ENCODE measurements at regions not wholly inside any gene's neighbourhood (a gene's known extent, or its start where the extent isn't known, plus 50 kb on each side); places are given as distances from the start of the nearest gene placed in this dataset.

GRCh38 chr13:103908911-103909310, 842.7 kb upstream of the SLC10A2 start:
- Histone ChIP-seq H2AFZ (ENCODE audit: low read depth) (no peak overlapping the region), H3K4me1 (ENCODE audit: low read depth, poor library complexity, severe bottlenecking) (no peaks in the 10 kb centered on the region), H3K27me3 (ENCODE audit: insufficient read depth, low read depth) (no peaks in the 10 kb centered on the region), H4K20me1 (ENCODE audit: insufficient read depth) (no peaks in the 10 kb centered on the region), H3K79me2 (ENCODE audit: insufficient read depth, low read depth) (no peaks in the 10 kb centered on the region), H3K4me2 (no peak overlapping the region), H3K27ac (no peak overlapping the region), H3K4me3 (IDR thresholded peaks at IDR 0.05; ENCODE audit: insufficient read depth, low read depth, low read length) (no peak overlapping the region), H3K9ac (no peak overlapping the region), H3K36me3 (ENCODE audit: insufficient read depth) (no peaks in the 10 kb centered on the region)
- TF ChIP-seq CTCF (conservative IDR thresholded peaks at IDR 0.05; ENCODE audit: low read depth, low read length), result no peak

- Histone ChIP-seq H4K20me1 (ENCODE audit: insufficient read depth) (no peaks in the 10 kb centered on the region), H3K27me3 (ENCODE audit: insufficient read depth, low read depth) (no peaks in the 10 kb centered on the region), H3K27ac (no peak overlapping the region), H3K4me3 (IDR thresholded peaks at IDR 0.05; ENCODE audit: insufficient read depth, low read depth, low read length) (no peak overlapping the region), H2AFZ (ENCODE audit: low read depth) (no peak overlapping the region), H3K79me2 (ENCODE audit: insufficient read depth, low read depth) (no peaks in the 10 kb centered on the region), H3K9ac (no peak overlapping the region), H3K36me3 (ENCODE audit: insufficient read depth) (no peaks in the 10 kb centered on the region), H3K4me1 (ENCODE audit: low read depth, poor library complexity, severe bottlenecking) (no peaks in the 10 kb centered on the region), H3K4me2 (no peak overlapping the region)
- no peak for TF ChIP-seq CTCF (conservative IDR thresholded peaks at IDR 0.05; ENCODE audit: low read depth, low read length)
These were observed 842.1 kb upstream of the SLC10A2 start for GRCh38 chr13:103908274-103908673.

GRCh38 chr13:103903790-103904189, 837.6 kb upstream of the SLC10A2 start:
- Histone ChIP-seq H3K9ac (no peak overlapping the region), H3K79me2 (ENCODE audit: insufficient read depth, low read depth) (no peaks in the 10 kb centered on the region), H3K4me3 (IDR thresholded peaks at IDR 0.05; ENCODE audit: insufficient read depth, low read depth, low read length) (no peak overlapping the region), H4K20me1 (ENCODE audit: insufficient read depth) (no peaks in the 10 kb centered on the region), H3K36me3 (ENCODE audit: insufficient read depth) (no peaks in the 10 kb centered on the region), H3K4me1 (ENCODE audit: low read depth, poor library complexity, severe bottlenecking) (no peaks in the 10 kb centered on the region), H3K27ac (no peak overlapping the region), H3K27me3 (ENCODE audit: insufficient read depth, low read depth) (no peaks in the 10 kb centered on the region), H3K4me2 (no peak overlapping the region), H2AFZ (ENCODE audit: low read depth) (no peak overlapping the region)
- no peak for TF ChIP-seq CTCF (conservative IDR thresholded peaks at IDR 0.05; ENCODE audit: low read depth, low read length)

GRCh38 chr13:103898481-103898880, 832.3 kb upstream of the SLC10A2 start:
- Histone ChIP-seq H3K4me2 (no peak overlapping the region), H2AFZ (ENCODE audit: low read depth) (no peak overlapping the region), H3K79me2 (ENCODE audit: insufficient read depth, low read depth) (no peaks in the 10 kb centered on the region), H3K4me1 (ENCODE audit: low read depth, poor library complexity, severe bottlenecking) (no peaks in the 10 kb centered on the region), H3K9ac (no peak overlapping the region), H4K20me1 (ENCODE audit: insufficient read depth) (no peaks in the 10 kb centered on the region), H3K27me3 (ENCODE audit: insufficient read depth, low read depth) (no peaks in the 10 kb centered on the region), H3K27ac (no peak overlapping the region), H3K36me3 (ENCODE audit: insufficient read depth) (no peaks in the 10 kb centered on the region), H3K4me3 (IDR thresholded peaks at IDR 0.05; ENCODE audit: insufficient read depth, low read depth, low read length) (no peak overlapping the region)
- TF ChIP-seq CTCF (conservative IDR thresholded peaks at IDR 0.05; ENCODE audit: low read depth, low read length), result no peak

Measured in KMS-11 (cell line).